IPS DF 6.9 (cell line): ENCODE measurements at regions not wholly inside any gene's neighbourhood (a gene's known extent, or its start where the extent isn't known, plus 50 kb on each side); places are given as distances from the start of the nearest gene placed in this dataset.
"Not testable (repeated sequence)": the region's sequence is repeated elsewhere in the genome, so short reads cannot be mapped to it uniquely, and the experiment has no call there.

Experiments used
- DNase-seq: peaks from one replicate; pipeline ENCODE4 v3.0.0-alpha.2; 2013; ENCODE audit warnings: low read depth, low spot score
- H3K27ac ChIP-seq: one replicate; pipeline ENCODE4 v1.5.1; 2013; ENCODE audit warnings: low read length, control low read depth
- H3K27me3 ChIP-seq: 2 replicates; pipeline ENCODE4 v1.6.1; 2013; ENCODE audit warnings: mild to moderate bottlenecking, low read length; ENCODE audit not compliant: control insufficient read depth, insufficient read depth
- H3K36me3 ChIP-seq: 2 replicates; pipeline ENCODE4 v1.6.1; 2013; ENCODE audit warnings: low read length; ENCODE audit not compliant: control insufficient read depth, insufficient read depth
- H3K4me1 ChIP-seq: 2 replicates; pipeline ENCODE4 v1.6.1; 2013; ENCODE audit warnings: low read length; ENCODE audit not compliant: control insufficient read depth, insufficient read depth
- H3K4me3 ChIP-seq: 2 replicates; pipeline ENCODE4 v1.5.1; 2013; ENCODE audit warnings: mild to moderate bottlenecking, low read length
- H3K9me3 ChIP-seq: 2 replicates; pipeline ENCODE4 v1.6.1; 2013; ENCODE audit warnings: low read length, inconsistent platforms; ENCODE audit not compliant: control insufficient read depth, insufficient read depth
- WGBS: extraction: QIAGEN DNeasy Blood & Tissue Kit; methylation state at CpG from one replicate; pipeline ENCODE4 v1.1.7; 2013; ENCODE audit warnings: mixed read lengths, missing lambda C conversion rate; ENCODE audit not compliant: insufficient read length, insufficient coverage; 5-methylcytosine and 5-hydroxymethylcytosine counted together

- no peak overlapping the region for H3K4me3 ChIP-seq
- H3K27me3 ChIP-seq, result no peaks in the 10 kb centered on the region
- no peaks in the 10 kb centered on the region; the same call in 1 of the 2 replicates for H3K4me1 ChIP-seq
- no CpG with 5 or more reads among the region's 2 CpGs for WGBS
- H3K9me3 ChIP-seq, result no peaks in the 10 kb centered on the region
- H3K27ac ChIP-seq, result no peak overlapping the region
- H3K36me3 ChIP-seq, result no peaks in the 10 kb centered on the region
- no peak for DNase-seq
Measured at GRCh38 chrX:34810364-34810763, 132.2 kb upstream of the FAM47B start.

- no peaks in the 10 kb centered on the region; the same call in 1 of the 2 replicates for H3K4me1 ChIP-seq
- no CpG with 5 or more reads among the region's 2 CpGs for WGBS
- no peaks in the 10 kb centered on the region for H3K36me3 ChIP-seq
- H3K9me3 ChIP-seq, result no peaks in the 10 kb centered on the region
- no peak overlapping the region for H3K27ac ChIP-seq
- no peaks in the 10 kb centered on the region for H3K27me3 ChIP-seq
- DNase-seq, result no peak
- H3K4me3 ChIP-seq, result no peak overlapping the region
Measured at GRCh38 chrX:34810916-34811315, 131.7 kb upstream of the FAM47B start.

DNA sequence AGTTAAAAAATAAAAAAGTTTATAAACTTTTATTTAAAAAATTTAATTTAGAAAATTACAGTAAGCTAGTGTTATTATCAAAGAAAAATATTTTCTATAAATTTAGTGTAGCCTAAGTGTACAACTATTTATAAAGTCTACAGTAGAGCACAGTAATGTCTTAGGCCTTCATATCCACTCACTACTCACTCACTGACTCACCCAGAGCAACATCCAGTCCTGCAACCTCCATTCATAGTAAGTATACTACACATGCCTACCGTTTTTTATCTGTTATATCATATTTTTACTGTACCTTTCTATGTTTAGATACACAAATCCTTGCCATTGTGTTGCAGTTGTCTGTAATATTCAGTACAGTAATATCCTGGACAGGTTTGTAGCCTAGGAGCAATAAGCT, 129.0 kb upstream of the FAM47B start:
- no CpG with 5 or more reads among the region's 1 CpG for WGBS
- Histone ChIP-seq H3K27me3 (no peaks in the 10 kb centered on the region), H3K4me3 (no peak overlapping the region), H3K36me3 (no peaks in the 10 kb centered on the region), H3K4me1 (no peaks in the 10 kb centered on the region; the same call in 1 of the 2 replicates), H3K9me3 (no peaks in the 10 kb centered on the region), H3K27ac (no peak overlapping the region)
- no peak for DNase-seq

DNA sequence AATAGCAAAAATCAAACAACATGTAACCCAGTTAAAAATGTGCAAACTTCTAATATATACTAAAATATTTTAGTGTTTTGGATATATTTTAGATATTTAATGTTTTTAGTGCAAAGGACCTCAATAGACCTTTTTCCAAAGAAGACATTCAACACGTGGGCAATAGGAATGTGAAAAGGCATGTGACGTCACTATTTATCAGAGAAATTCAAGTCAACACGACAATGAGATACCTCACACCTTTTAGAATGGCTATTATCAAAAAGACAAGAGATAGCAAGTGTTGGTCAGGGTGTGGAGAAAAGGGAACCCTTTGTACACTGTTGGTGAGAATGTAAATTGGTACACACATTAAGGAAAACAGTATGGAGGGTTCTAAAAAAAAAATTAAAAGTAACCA, 115.6 kb upstream of the FAM47B start:
- Histone ChIP-seq H3K9me3 (no peaks in the 10 kb centered on the region), H3K27me3 (no peaks in the 10 kb centered on the region), H3K4me1 (no peaks in the 10 kb centered on the region), H3K27ac (no peak overlapping the region), H3K36me3 (no peaks in the 10 kb centered on the region), H3K4me3 (no peak overlapping the region)
- no CpG with 5 or more reads among the region's 3 CpGs for WGBS
- DNase-seq, result no peak

DNA sequence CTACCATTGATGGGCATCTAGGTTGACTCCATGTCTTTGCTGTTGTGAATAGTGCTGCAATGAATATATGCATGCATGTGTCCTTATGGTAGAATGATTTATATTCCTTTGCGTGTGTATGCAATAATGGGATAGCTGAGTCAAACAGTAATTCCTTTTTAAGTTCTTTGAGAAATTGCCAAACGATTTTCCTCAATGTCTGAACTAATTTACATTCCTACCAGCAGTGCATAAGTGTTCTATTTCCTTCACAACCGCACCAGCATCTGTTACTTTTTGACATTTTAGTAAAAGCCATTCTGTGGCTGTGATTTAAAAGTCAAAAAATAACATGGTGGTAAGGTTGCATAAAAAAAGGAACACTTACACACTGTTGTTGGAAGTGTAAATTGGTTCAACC, 103.1 kb upstream of the FAM47B start:
- Histone ChIP-seq H3K9me3 (no peaks in the 10 kb centered on the region), H3K4me1 (no peaks in the 10 kb centered on the region), H3K36me3 (no peaks in the 10 kb centered on the region), H3K27me3 (no peaks in the 10 kb centered on the region), H3K4me3 (no peak overlapping the region), H3K27ac (no peak overlapping the region)
- no CpG with 5 or more reads among the region's 3 CpGs for WGBS
- DNase-seq, result no peak

GRCh38 chrX:34841205-34841604, 101.4 kb upstream of the FAM47B start:
- not testable (repeated sequence) for DNase-seq, H3K9me3 ChIP-seq, H3K4me3 ChIP-seq, H3K27ac ChIP-seq, H3K36me3 ChIP-seq, H3K4me1 ChIP-seq, H3K27me3 ChIP-seq

DNA sequence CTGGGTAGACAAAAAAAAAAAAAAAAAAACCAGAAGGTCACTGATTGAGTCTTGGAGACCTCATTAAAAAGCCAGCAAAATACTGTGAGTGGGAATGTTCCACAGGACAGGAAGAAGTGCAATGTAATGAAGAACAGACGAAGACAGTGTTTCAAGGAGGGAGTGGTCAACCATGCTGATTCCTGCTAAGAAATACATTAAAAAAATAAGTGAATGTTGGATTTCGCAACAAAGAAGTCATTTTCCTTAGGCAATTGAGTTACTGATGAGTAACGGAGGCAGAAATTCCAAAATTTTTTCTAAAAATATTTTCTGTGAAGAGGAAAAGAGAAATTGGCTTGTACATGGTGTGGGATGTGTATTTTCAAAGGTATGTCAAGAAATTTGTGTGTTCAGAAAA, 94.3 kb upstream of the FAM47B start:
- Histone ChIP-seq H3K27me3 (no peaks in the 10 kb centered on the region), H3K27ac (no peak overlapping the region), H3K9me3 (no peaks in the 10 kb centered on the region), H3K4me3 (no peak overlapping the region), H3K4me1 (no peaks in the 10 kb centered on the region), H3K36me3 (no peaks in the 10 kb centered on the region)
- no CpG with 5 or more reads among the region's 3 CpGs for WGBS
- no peak for DNase-seq

DNA sequence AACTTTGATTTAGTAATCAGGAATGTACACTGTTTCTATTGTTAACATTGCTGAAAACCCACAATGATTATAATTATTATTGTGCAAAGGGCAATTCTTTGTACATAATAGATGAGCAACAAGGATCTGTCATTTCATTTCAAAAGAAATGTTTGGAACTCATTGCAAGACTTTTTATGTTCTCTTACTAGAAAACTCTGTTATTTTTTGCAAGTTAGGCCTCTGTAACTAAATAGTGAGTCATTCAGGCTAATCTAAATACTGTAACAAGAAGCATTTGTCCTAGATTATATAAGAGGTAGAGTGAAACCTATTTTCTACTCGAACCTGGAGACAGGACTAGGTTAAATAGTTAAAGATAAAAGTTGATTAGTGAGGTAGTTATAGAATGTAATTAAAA, 93.2 kb upstream of the FAM47B start:
- Histone ChIP-seq H3K27me3 (no peaks in the 10 kb centered on the region), H3K4me1 (no peaks in the 10 kb centered on the region), H3K9me3 (no peaks in the 10 kb centered on the region), H3K4me3 (no peak overlapping the region), H3K36me3 (no peaks in the 10 kb centered on the region), H3K27ac (no peak overlapping the region)
- no peak for DNase-seq
- WGBS, result no CpG with 5 or more reads among the region's 1 CpG

GRCh38 chrX:34859191-34859590, 83.4 kb upstream of the FAM47B start:
- WGBS, result no CpG with 5 or more reads among the region's 2 CpGs
- Histone ChIP-seq H3K9me3 (no peaks in the 10 kb centered on the region), H3K4me3 (no peak overlapping the region), H3K4me1 (no peaks in the 10 kb centered on the region), H3K36me3 (no peaks in the 10 kb centered on the region), H3K27me3 (no peaks in the 10 kb centered on the region), H3K27ac (no peak overlapping the region)
- DNase-seq, result no peak

GRCh38 chrX:34863906-34864305, 78.7 kb upstream of the FAM47B start:
- DNase-seq, result no peak
- Histone ChIP-seq H3K4me1 (no peaks in the 10 kb centered on the region), H3K9me3 (no peaks in the 10 kb centered on the region), H3K27ac (no peak overlapping the region), H3K4me3 (no peak overlapping the region), H3K36me3 (no peaks in the 10 kb centered on the region), H3K27me3 (no peaks in the 10 kb centered on the region)
- WGBS, result no CpG with 5 or more reads among the region's 2 CpGs

DNA sequence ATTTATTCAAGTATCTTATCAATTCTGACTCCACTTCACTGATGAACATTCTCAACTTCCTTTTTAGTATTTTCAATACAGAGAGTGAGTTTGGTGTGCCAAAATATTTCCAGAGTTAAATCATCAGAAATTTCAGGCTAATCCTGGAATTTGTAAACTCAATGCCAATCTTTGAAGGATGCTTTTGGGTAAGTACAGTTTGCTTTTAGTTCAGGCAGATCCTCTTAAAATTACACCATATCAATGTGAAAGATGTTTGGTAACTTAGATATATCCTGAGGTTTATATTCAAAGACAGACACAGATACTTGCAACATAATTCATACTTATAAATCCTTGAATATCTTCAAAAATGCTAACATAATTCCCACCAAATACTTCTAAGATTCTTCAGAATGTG, 76.0 kb upstream of the FAM47B start:
- Histone ChIP-seq H3K4me3 (no peak overlapping the region), H3K27ac (no peak overlapping the region), H3K9me3 (no peaks in the 10 kb centered on the region), H3K36me3 (no peaks in the 10 kb centered on the region), H3K27me3 (no peaks in the 10 kb centered on the region), H3K4me1 (no peaks in the 10 kb centered on the region)
- no peak for DNase-seq
